DND-41 (cell line): ENCODE measurements at regions not wholly inside any gene's neighbourhood (a gene's known extent, or its start where the extent isn't known, plus 50 kb on each side); places are given as distances from the start of the nearest gene placed in this dataset.

Experiments used
- ATAC-seq: fragments of 200-7000 bp; cut with Tn5 transposase; 3 replicates; pipeline ENCODE4 v1.9.1; 2021; ENCODE audit warnings: low read depth; ENCODE audit not compliant: insufficient read depth
- DNase-seq: peaks from one replicate; pipeline ENCODE4 v3.0.0-alpha.2; 2020
- H2AFZ ChIP-seq: 2 replicates; pipeline ENCODE4 v1.6.0; 2012; ENCODE audit warnings: low read depth, low read length
- H3K27ac ChIP-seq: 2 replicates; pipeline ENCODE4 v1.5.1; 2012; ENCODE audit warnings: low read length, inconsistent platforms
- H3K27me3 ChIP-seq: fragments of 200-600 bp; sonication (generic); 2 replicates; pipeline ENCODE4 v1.6.0; 2012; ENCODE audit warnings: low read length, mild to moderate bottlenecking, inconsistent platforms; ENCODE audit not compliant: insufficient read depth, poor library complexity
- H3K36me3 ChIP-seq: 2 replicates; pipeline ENCODE4 v1.5.1; 2012; ENCODE audit warnings: low read length, inconsistent platforms; ENCODE audit not compliant: insufficient read depth
- H3K4me1 ChIP-seq: 2 replicates; pipeline ENCODE4 v1.5.1; 2012; ENCODE audit warnings: mild to moderate bottlenecking, low read length; ENCODE audit not compliant: insufficient read depth
- H3K4me2 ChIP-seq: 2 replicates; pipeline ENCODE4 v1.6.0; 2012; ENCODE audit warnings: mild to moderate bottlenecking, moderate library complexity, low read length, inconsistent platforms; ENCODE audit not compliant: insufficient read depth
- H3K4me3 ChIP-seq, 2 experiments: fragments of 200-600 bp in 1 of 2; shearing (Covaris generic) in 1 of 2; 2 replicates each; pipeline ENCODE4 v1.5.1; 2012 to 2016; ENCODE audit warnings: inconsistent platforms in 2 of 2, low read length in 2 of 2, mild to moderate bottlenecking in 2 of 2, low read depth in 1 of 2, moderate library complexity in 1 of 2
- H3K79me2 ChIP-seq: 2 replicates; pipeline ENCODE4 v1.6.0; 2012; ENCODE audit warnings: low read length, inconsistent platforms; ENCODE audit not compliant: insufficient read depth
- H3K9ac ChIP-seq: 2 replicates; pipeline ENCODE4 v1.6.0; 2012; ENCODE audit warnings: low read depth, mild to moderate bottlenecking, inconsistent platforms, low read length, moderate library complexity
- H3K9me3 ChIP-seq: 2 replicates; pipeline ENCODE4 v1.5.1; 2012; ENCODE audit warnings: low read length, moderate library complexity, mild to moderate bottlenecking, inconsistent platforms; ENCODE audit not compliant: insufficient read depth, severe bottlenecking
- H4K20me1 ChIP-seq: 2 replicates; pipeline ENCODE4 v1.6.0; 2012; ENCODE audit warnings: low read length; ENCODE audit not compliant: insufficient read depth
- CTCF ChIP-seq: IDR thresholded peaks from 2 replicates; pipeline ENCODE4 v1.5.1; 2012; ENCODE audit warnings: borderline replicate concordance, low read length, moderate library complexity, mild to moderate bottlenecking; ENCODE audit not compliant: poor library complexity, severe bottlenecking; ENCODE audit errors: extremely low read depth
- EZH2 ChIP-seq: IDR thresholded peaks from 3 replicates; pipeline ENCODE4 v1.6.1; 2012; ENCODE audit warnings: borderline replicate concordance, low read depth, mild to moderate bottlenecking, moderate library complexity, low read length, inconsistent platforms; ENCODE audit not compliant: severe bottlenecking

- Histone ChIP-seq H3K36me3 (no peaks in the 10 kb centered on the region), H3K9me3 (no peaks in the 10 kb centered on the region), H3K4me2 (no peak overlapping the region), H3K9ac (no peak overlapping the region), H3K4me3 (no peak overlapping the region), H3K79me2 (no peaks in the 10 kb centered on the region), H3K27ac (no peak overlapping the region), H3K4me1 (no peaks in the 10 kb centered on the region), H2AFZ (no peak overlapping the region), H4K20me1 (no peaks in the 10 kb centered on the region), H3K27me3 (no peaks in the 10 kb centered on the region)
- TF ChIP-seq CTCF, result no peak
- no peak for TF ChIP-seq EZH2
- DNase-seq, result no peak
- no peak for ATAC-seq
Observed at GRCh38 chr4:18917689-18918088, 896.1 kb upstream of the LCORL start.

- Histone ChIP-seq H3K27me3 (no peaks in the 10 kb centered on the region), H3K9me3 (no peaks in the 10 kb centered on the region), H3K36me3 (no peaks in the 10 kb centered on the region), H3K9ac (no peak overlapping the region), H3K4me1 (no peaks in the 10 kb centered on the region), H3K27ac (no peak overlapping the region), H3K4me2 (no peak overlapping the region), H4K20me1 (no peaks in the 10 kb centered on the region), H3K4me3 (no peak overlapping the region), H2AFZ (no peak overlapping the region), H3K79me2 (no peaks in the 10 kb centered on the region)
- DNase-seq (no peak), ATAC-seq (no peak)
- TF ChIP-seq EZH2, result no peak
- TF ChIP-seq CTCF, result no peak
Observed at GRCh38 chr4:18914182-18914581, 892.6 kb upstream of the LCORL start.

GRCh38 chr4:18894928-18895327 is 873.4 kb upstream of the LCORL start:
- ATAC-seq, result no peak
- Histone ChIP-seq H3K79me2 (no peaks in the 10 kb centered on the region), H3K36me3 (no peaks in the 10 kb centered on the region)

More at GRCh38 chr4:18894928-18895327, 873.4 kb upstream of the LCORL start:
- TF ChIP-seq CTCF (no peak), EZH2 (no peak)
- Histone ChIP-seq H2AFZ (no peak overlapping the region), H3K27ac (no peak overlapping the region), H3K27me3 (no peaks in the 10 kb centered on the region), H3K4me2 (no peak overlapping the region), H3K9ac (no peak overlapping the region), H3K9me3 (no peaks in the 10 kb centered on the region), H3K4me1 (no peaks in the 10 kb centered on the region), H4K20me1 (no peaks in the 10 kb centered on the region), H3K4me3 (no peak overlapping the region)
- no peak for DNase-seq
